GM18951 (cell line): ENCODE measurements at regions not wholly inside any gene's neighbourhood (a gene's known extent, or its start where the extent isn't known, plus 50 kb on each side); places are given as distances from the start of the nearest gene placed in this dataset.
"Not testable (repeated sequence)": the region's sequence is repeated elsewhere in the genome, so short reads cannot be mapped to it uniquely, and the experiment has no call there.

ENCODE experiments used
- POLR2A ChIP-seq: IDR thresholded peaks from 4 replicates; pipeline ENCODE4 v1.6.1; 2011; ENCODE audit warnings: mild to moderate bottlenecking; ENCODE audit not compliant: insufficient read length, insufficient read depth; ENCODE audit errors: extremely low read depth
- in situ Hi-C: fragments of 300-500 bp; cut with MboI; formaldehyde crosslinking; loops from one replicate; pipeline ENCODE4 v1.12.0; 2022; ENCODE audit warnings: low sequenced_read_pairs, mixed read lengths, inconsistent platforms; ENCODE audit not compliant: unreplicated experiment

DNA sequence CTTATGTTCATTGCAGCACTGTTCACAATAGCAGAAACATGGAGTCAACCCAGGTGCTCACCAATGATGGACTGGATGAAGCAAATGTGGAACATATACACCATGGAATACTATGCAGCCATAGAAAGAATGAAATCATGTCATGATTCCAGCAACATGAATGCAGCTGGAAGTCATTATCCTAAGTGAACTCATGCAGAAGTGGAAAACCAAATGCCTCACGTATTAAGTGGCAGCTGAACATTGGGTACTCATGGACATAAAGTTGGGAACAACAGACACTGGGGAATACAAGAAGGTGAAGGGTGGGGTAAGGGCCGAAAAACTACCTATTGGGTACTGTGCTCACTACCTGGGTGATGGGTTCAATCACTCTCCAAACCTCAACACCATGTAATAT lies 915.9 kb downstream of the UQCRFS1 start:
- no peak for TF ChIP-seq POLR2A
- in situ Hi-C loops, result no loop called here

DNA sequence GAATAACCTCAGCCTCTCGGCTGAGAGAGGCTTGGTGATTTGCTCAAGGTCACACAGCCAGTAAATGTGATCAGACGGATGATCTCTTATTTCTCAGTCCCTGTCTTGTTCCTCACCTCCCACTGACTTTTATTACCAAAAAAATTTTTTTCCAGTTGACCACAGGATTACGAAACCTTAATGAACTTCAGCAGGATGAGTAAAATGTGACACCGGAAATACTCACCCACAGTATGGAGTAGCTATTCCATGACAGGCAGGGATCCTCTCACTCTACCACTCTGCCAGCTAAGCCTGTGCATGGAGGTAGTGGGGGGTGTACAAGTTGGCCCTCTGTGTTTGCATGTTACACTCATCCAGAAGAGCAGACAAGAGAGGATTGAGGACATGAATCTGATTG lies 916.4 kb downstream of the UQCRFS1 start:
- in situ Hi-C loops, result no loop called here
- TF ChIP-seq POLR2A, result no peak

DNA sequence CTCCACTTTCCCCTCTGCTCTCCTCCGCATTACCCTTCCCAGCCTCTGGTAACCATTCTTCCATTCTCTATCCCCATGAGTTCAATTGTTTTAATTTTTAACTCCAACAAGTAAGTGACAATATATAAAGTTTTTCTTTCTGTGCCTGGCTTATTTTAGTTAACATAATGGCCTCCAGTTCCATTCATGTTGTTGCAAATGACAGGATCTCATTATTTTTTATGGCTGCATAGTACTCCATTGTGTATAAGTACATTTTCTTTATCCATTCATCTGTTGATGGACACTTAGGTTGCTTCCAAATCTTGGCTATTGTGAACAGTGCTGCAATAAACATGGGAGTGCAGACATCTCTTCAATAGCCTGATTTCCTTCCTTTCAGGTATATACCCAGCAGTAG lies 918.0 kb downstream of the UQCRFS1 start:
- in situ Hi-C loops, result not testable (repeated sequence)

DNA sequence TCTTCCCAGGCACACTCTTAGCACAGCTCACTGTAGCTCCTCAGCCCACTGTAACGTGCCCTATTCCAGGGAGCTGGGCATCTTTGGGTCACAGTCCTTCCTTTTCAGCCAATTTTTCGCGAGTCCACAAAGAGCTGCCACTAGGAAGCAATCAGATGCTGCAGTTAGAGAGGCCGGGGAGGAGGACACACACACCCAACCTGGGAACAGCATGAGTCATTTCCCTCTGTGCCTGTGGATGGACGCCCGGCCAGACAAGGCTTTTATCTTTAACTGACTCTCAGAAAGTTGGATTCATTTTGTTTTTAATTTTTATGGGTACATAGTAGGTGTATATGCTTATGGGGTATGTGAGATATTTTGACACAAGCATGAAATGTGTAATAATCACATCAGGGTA lies 918.6 kb downstream of the UQCRFS1 start:
- TF ChIP-seq POLR2A, result no peak
- in situ Hi-C loops, result no loop called here

DNA sequence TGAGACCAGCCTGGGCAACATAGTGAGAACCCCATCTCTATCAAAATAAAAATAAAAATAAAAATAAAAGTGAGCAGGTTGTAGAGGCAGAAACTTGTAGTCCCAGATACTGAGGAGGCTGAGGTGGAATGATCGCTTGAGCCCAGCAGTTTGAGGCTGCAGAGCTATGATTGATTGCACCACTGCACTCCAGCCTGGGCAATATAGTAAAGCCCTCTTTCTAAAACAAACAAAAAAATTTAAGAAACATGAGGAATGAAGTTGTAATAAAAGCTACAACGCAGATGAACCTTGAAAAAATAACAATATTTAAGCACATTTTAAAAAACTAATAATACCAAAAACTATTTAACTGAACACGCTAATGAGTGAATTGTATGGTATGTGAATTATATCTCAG lies 919.3 kb downstream of the UQCRFS1 start:
- in situ Hi-C loops, result no loop called here
- TF ChIP-seq POLR2A, result no peak

DNA sequence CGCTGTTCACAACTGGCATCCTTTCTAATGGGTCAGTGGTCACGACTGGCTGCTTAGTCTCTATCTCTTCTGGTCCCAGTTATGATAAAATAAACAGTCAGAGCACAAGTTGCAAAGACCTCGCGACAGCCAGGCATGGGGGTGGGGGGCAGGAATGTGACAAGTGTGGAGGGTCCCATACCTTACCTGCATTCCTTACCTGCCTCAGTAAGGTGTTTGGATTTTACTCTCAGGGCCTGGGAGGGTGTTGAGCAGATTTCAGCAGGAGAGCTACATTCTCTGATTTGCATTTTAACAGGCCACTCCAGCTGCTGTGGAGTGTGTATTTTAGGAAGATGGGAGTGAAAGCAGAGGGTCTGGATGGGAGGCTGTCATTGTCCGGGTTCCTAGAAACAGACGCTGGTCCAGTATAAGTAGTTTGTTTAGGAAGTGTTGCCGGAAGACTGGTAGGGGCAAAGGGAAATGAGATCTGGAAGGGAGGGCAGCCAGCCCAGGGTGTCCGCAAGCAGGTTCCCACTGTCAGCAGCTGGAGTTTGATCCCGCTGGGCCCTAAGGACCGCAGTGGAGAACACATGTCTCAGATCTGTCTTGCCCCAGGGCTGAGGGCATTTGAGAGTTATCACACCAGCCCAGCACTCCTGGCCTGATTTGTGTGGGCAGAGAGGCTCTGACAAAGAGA lies 920.0 kb downstream of the UQCRFS1 start:
- TF ChIP-seq POLR2A, result no peak
- in situ Hi-C loops, result no loop called here

DNA sequence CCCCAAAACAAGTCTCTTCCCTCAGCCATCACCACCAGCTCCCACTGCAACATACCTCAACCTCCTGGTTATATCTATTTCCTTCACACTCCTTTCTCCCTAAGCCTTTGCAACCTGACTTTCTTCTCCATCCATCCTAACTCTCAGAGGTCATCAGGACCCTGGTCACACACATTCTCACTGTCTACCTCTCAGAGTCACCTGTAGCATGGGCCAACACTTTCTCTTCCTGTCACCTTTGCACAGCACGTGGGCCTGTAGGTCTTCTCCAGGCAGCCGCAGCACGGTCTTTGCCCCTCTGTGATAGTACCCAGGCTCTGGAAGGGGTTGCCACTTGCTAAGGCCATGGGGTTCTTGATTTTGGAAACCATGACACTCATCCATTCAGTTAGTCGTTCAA lies 921.1 kb downstream of the UQCRFS1 start:
- no peak for TF ChIP-seq POLR2A
- in situ Hi-C loops, result no loop called here

DNA sequence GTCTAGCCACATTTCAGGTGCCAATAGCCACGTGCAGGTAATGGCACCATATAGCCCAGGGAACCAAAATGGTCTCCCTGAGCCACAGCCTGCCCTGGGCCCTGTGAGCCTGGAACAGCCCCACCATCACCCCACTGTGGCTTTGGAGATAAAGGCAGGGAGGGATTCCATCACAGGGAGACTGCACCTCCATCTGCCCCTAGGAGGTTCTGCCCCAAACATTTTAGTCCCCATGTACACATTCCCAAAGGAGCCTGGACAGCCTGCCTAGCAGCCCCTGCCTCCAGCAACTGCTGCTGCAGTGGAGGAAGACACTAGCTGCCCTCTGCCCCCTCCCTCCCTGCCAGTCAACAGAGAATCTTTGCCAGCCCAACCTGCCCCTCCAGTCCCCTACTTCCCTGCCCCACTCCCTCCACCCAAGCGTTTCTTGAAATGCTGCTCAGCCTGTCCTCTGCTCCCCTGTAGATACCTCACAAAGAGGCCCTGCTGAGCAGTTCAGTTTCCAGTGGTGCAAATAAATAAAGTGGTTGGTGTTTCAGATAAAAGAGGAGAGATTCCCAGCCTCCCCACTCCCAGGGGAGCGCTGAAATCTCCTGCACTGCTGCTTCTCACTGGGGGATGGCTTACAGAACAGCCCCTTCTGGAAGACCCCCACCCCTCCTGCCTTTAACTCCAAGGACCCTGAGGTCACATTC lies 921.8 kb downstream of the UQCRFS1 start:
- in situ Hi-C loops, result no loop called here
- no peak for TF ChIP-seq POLR2A

DNA sequence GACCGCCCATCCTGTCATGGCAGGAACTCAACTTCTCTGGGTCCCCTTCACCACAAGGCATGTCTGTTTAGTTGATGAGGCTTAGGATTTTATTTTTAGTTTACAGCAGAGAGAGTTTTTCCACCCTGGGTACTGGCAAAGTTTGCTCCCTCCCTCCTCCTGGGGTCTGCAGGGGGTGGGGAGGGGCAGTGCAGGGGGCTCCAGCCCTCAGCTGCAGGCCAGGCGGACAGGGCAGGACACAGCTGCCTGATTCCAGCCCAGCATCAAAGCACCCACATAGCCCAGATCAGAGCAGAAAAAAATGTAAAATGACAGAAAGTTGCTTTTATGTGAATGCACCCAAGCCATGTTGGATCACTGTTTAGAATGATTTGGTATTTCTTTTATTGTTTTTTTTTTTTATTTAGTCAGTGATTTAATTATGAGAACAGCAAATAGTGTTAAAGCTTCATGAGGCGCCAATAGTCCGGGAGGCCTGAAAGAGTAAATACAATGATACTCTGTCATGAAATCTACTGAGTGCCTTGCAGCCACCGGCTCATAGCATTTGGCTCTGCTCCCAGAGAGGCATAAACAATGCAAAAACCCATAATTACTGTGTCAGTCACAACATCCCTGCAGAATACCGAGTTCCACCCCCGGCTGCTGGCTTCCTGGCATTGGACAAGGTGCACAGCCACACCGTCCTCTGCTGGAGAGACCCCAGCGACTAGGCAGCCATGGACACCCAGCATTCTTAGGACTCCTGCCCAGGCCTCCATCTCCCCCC lies 923.5 kb downstream of the UQCRFS1 start:
- TF ChIP-seq POLR2A, result no peak
- in situ Hi-C loops, result no loop called here

DNA sequence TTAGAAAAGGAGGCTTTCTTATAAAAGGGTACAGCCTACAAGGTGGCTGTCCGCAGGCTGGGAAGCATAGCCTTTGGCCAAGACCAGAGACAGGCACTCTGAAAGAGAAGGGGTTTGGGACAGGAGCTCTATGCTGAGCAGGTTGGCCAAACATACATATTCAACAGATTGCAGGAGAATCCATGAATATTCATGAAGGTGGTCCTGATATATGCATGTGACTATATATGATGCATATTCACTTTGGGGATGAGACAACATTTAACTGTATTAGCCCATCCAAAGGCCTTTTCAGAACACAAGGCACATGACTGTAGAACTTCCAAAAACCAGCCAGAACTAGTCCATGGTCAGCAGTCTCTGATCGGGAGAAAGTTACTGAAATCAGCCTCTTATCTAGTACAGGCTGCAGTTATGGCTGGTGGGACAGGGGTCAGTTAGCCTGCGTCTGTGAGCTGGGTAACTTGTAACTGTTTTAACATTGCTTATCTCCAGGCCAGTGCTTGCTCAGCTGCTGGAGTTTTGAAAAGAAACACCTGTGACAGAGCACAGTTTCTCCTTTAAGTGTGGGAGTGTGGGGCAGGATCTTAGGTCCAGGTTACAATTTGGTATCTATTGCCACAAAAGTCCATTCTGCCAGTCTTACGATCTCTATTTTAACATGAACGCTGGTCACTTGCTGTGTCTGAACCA lies 924.2 kb downstream of the UQCRFS1 start:
- in situ Hi-C loops, result no loop called here
- TF ChIP-seq POLR2A, result no peak

DNA sequence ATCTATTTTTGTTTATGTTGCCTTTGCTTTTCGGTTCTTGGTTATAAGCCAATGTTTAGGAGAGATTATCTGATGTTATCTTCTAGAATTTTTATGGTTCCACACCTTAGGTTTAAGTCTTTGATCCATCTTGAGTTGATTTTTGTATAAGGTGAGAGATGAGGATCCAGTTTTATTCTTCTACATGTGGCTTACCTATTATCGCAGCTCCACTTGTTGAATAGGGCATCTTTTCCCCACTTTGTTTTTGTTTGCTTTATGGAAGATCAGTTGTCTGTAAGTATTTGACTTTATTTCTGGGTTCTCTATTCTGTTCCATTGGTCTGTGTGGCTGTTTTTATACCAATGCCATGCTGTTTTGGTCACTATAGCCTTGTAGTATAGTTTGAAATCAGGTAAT lies 927.0 kb downstream of the UQCRFS1 start:
- no peak for TF ChIP-seq POLR2A
- in situ Hi-C loops, result no loop called here

DNA sequence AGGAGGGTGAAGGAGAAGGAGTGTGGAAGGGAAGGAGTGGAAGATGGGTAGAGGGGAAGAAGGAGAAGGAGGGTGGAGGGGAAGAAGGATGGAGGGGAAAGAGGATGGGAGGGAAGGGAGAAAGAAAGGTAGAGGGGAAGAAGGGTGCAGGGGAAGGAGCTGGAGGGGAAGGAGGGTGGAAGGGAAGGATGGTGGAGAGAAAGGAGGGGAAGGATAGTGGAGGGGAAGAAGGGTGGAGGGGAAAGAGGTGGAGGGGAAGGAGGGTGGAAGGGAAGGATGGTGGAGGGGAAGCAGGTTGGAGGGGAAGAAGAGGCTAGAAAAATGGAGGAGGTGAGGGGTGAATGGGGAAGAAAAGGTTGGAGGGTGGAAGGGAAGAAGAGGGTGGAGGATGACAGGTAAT lies 927.9 kb downstream of the UQCRFS1 start:
- TF ChIP-seq POLR2A, result no peak
- in situ Hi-C loops, result no loop called here

DNA sequence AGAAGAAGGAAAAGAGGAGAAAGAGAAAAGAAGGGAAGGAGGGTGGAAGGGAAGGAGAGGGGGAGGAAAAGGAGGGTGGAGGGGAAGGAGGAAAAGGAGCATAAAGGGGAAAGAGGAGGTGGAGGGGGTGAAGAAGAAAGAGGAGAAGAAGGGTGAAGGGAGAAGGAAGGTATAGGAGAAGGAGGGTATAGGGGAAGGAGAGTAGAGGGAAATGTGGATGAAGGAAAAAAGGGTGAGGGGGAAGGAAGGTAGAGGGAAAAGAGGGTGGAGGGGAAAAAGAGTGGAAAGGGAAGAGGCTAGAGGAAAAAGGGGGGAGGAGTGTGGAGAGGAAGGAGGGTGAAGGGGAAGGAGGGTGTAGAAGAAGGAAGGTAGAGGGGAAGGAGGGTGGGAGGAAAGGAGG lies 928.6 kb downstream of the UQCRFS1 start:
- in situ Hi-C loops, result no loop called here
- no peak for TF ChIP-seq POLR2A

DNA sequence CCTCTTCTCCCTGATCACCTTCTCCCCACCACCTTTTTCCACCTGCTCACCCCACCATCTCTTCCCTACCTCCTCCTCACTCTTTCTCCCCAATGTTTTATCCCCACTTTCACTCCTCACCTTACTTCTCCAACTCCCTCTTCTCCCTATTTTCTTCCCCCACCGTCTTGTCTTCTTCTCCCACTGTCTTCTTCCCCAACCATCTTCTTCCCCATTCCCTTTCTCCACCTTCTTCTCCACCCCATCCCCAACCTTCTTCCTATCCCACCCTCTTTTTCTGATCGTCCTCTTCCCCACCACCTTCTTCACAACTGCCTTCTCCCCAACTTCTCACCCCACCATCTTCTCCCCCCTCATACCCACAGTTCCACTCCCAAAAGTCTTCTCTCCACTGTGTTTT lies 929.4 kb downstream of the UQCRFS1 start:
- in situ Hi-C loops, result no loop called here
- no peak for TF ChIP-seq POLR2A

DNA sequence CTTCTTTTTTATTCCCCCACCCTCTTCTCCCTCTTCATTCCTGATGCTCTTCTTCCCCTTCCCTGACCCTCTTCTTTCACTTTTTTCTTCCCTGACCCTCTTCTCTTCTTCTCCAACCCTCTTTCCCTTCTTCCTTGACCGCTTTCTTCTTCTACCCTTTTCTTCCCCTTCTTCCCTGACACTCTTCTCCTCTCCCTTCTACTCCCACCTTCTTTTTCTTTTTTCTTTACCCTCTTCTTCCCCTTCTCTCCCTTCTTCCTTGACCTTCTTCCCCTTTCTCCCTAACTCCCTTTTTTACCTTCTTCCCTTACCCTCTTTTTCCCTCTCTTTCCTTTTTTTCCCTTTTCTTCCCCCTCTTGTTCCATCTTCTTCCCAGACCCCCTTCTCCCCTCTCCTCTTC lies 931.3 kb downstream of the UQCRFS1 start:
- no peak for TF ChIP-seq POLR2A
- in situ Hi-C loops, result no loop called here
